GM23248 (cell line): ENCODE measurements at regions not wholly inside any gene's neighbourhood (a gene's known extent, or its start where the extent isn't known, plus 50 kb on each side); places are given as distances from the start of the nearest gene placed in this dataset.
A peak's percentile ranks its signal among the peaks of the same experiment; 100 is the strongest.

Experiments
- DNase-seq: peaks from one replicate; pipeline ENCODE4 v3.0.0-alpha.2; 2015
- H2AFZ ChIP-seq: fragments of 200-600 bp; sonication (generic); 2 replicates; pipeline ENCODE4 v1.6.1; 2016; ENCODE audit warnings: antibody characterized with exemption
- H3F3A ChIP-seq: fragments of 200-600 bp; sonication (generic); 2 replicates; pipeline ENCODE4 v1.6.1; 2016; ENCODE audit warnings: mild to moderate bottlenecking, antibody characterized with exemption, mixed run types; ENCODE audit not compliant: insufficient read depth
- H3K27ac ChIP-seq: fragments of 200-600 bp; sonication (generic); 2 replicates; pipeline ENCODE4 v1.5.1; 2016; ENCODE audit warnings: mild to moderate bottlenecking
- H3K27me3 ChIP-seq: fragments of 200-600 bp; sonication (generic); replicated peaks from 2 replicates; pipeline ENCODE4 v1.6.1; 2016; ENCODE audit warnings: mild to moderate bottlenecking; ENCODE audit not compliant: insufficient read depth
- H3K36me3 ChIP-seq: fragments of 200-600 bp; sonication (generic); 2 replicates; pipeline ENCODE4 v1.6.1; 2016; ENCODE audit warnings: low read depth, mild to moderate bottlenecking
- H3K4me1 ChIP-seq: fragments of 200-600 bp; sonication (generic); 2 replicates; pipeline ENCODE4 v1.6.1; 2016; ENCODE audit warnings: mild to moderate bottlenecking; ENCODE audit not compliant: insufficient read depth
- H3K4me2 ChIP-seq: fragments of 200-600 bp; sonication (generic); one replicate; pipeline ENCODE4 v1.6.1; 2016; ENCODE audit warnings: mild to moderate bottlenecking; ENCODE audit not compliant: unreplicated experiment
- H3K4me3 ChIP-seq: fragments of 200-600 bp; sonication (generic); 2 replicates; pipeline ENCODE4 v1.5.1; 2016; ENCODE audit warnings: mild to moderate bottlenecking
- H3K79me2 ChIP-seq: fragments of 200-600 bp; sonication (generic); 2 replicates; pipeline ENCODE4 v1.6.1; 2016; ENCODE audit warnings: mild to moderate bottlenecking; ENCODE audit not compliant: insufficient read depth
- H3K9ac ChIP-seq: fragments of 200-600 bp; sonication (generic); 2 replicates; pipeline ENCODE4 v1.6.1; 2016; ENCODE audit warnings: mild to moderate bottlenecking
- H3K9me2 ChIP-seq: fragments of 200-600 bp; sonication (generic); 2 replicates; pipeline ENCODE4 v1.6.1; 2016; ENCODE audit warnings: mixed run types, mild to moderate bottlenecking, moderate library complexity; ENCODE audit not compliant: insufficient read depth
- H3K9me3 ChIP-seq: fragments of 200-600 bp; sonication (generic); one replicate; pipeline ENCODE4 v1.6.1; 2017; ENCODE audit warnings: low read depth
- H4K20me1 ChIP-seq: fragments of 200-600 bp; sonication (generic); 2 replicates; pipeline ENCODE4 v1.6.0; 2016; ENCODE audit not compliant: insufficient read depth
- EZH2 ChIP-seq: fragments of 200-600 bp; sonication (generic); IDR thresholded peaks from 2 replicates; pipeline ENCODE4 v1.6.1; 2018; ENCODE audit warnings: antibody characterized with exemption, mild to moderate bottlenecking; ENCODE audit not compliant: insufficient read depth, poor library complexity, severe bottlenecking
- EZH2phosphoT487 ChIP-seq: fragments of 200-600 bp; sonication (generic); IDR thresholded peaks from 2 replicates; pipeline ENCODE4 v1.6.1; 2018; ENCODE audit warnings: antibody characterized with exemption, moderate library complexity, mild to moderate bottlenecking, low read depth; ENCODE audit not compliant: insufficient read depth
- WGBS, 2 experiments: methylation state at CpG; one replicate each; pipeline ENCODE4 v1.1.6; 2015 to 2017; ENCODE audit warnings: low lambda C conversion rate in 2 of 2, low coverage in 1 of 2; ENCODE audit errors: missing lambda C conversion rate in 2 of 2; 5-methylcytosine and 5-hydroxymethylcytosine counted together
- in situ Hi-C: fragments of 300-500 bp; cut with MboI; formaldehyde crosslinking; loops from 2 replicates; pipeline ENCODE4 v1.15.0; 2020

DNA sequence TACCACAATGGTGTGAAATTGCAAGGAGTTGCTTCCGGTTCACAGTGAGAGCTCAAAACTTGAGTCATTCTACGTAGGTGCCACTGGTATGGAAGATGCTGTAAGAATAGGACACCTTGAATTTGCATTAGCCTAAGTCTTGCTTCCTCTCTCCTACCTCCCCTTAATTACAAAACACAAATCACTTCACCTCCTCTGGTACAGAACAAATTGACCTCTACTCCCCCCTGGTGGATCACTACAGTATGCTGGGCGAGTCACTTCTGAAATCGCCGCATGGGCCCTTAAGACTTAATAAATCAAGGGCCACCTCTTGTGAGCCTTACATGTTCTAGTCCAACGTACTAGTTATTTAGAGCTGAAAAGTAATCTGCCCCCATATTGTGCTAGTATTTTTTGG is 145.3 kb upstream of the SMARCA2 start:
- no peak overlapping the region for H3K27ac ChIP-seq
- in situ Hi-C loops, result no loop called here
- H3K4me1 ChIP-seq, result no peaks in the 10 kb centered on the region
- H3K79me2 ChIP-seq, result no peaks in the 10 kb centered on the region
- WGBS, 2 experiments, result 57 to 65% methylated on average over 6 of the region's 6 CpGs
- H3K27me3 ChIP-seq, result 0 out of 2 replicates have a peak, but pooled peaks cover 2% of the 10 kb centered on the region
- no peaks in the 10 kb centered on the region for H3F3A ChIP-seq
- H3K9me2 ChIP-seq, result no peaks in the 10 kb centered on the region
- DNase-seq, result peak; percentile 18
- H2AFZ ChIP-seq, result no peak overlapping the region
- H3K4me3 ChIP-seq, result no peak overlapping the region
- no peak overlapping the region for H3K4me2 ChIP-seq
- TF ChIP-seq EZH2phosphoT487, result no peak
- TF ChIP-seq EZH2, result no peak
- no peaks in the 10 kb centered on the region for H3K36me3 ChIP-seq
- H3K9ac ChIP-seq, result no peak overlapping the region
- no peaks in the 10 kb centered on the region for H3K9me3 ChIP-seq
- H4K20me1 ChIP-seq, result no peaks in the 10 kb centered on the region

GRCh38 chr9:1870915-1871314 is 144.2 kb upstream of the SMARCA2 start:
- Histone ChIP-seq H4K20me1 (no peaks in the 10 kb centered on the region), H3F3A (no peaks in the 10 kb centered on the region), H3K27ac (no peak overlapping the region), H3K9ac (no peak overlapping the region), H3K4me2 (no peak overlapping the region), H3K27me3 (0 out of 2 replicates have a peak, but pooled peaks cover 2% of the 10 kb centered on the region), H3K79me2 (no peaks in the 10 kb centered on the region), H3K4me1 (no peaks in the 10 kb centered on the region), H2AFZ (no peak overlapping the region), H3K9me2 (no peaks in the 10 kb centered on the region), H3K4me3 (no peak overlapping the region), H3K36me3 (no peaks in the 10 kb centered on the region), H3K9me3 (no peaks in the 10 kb centered on the region)
- WGBS, 2 experiments, result 6 to 15% methylated on average over 2 of the region's 2 CpGs
- in situ Hi-C loops, result no loop called here
- DNase-seq, result no peak
- TF ChIP-seq EZH2 (no peak), EZH2phosphoT487 (no peak)

DNA sequence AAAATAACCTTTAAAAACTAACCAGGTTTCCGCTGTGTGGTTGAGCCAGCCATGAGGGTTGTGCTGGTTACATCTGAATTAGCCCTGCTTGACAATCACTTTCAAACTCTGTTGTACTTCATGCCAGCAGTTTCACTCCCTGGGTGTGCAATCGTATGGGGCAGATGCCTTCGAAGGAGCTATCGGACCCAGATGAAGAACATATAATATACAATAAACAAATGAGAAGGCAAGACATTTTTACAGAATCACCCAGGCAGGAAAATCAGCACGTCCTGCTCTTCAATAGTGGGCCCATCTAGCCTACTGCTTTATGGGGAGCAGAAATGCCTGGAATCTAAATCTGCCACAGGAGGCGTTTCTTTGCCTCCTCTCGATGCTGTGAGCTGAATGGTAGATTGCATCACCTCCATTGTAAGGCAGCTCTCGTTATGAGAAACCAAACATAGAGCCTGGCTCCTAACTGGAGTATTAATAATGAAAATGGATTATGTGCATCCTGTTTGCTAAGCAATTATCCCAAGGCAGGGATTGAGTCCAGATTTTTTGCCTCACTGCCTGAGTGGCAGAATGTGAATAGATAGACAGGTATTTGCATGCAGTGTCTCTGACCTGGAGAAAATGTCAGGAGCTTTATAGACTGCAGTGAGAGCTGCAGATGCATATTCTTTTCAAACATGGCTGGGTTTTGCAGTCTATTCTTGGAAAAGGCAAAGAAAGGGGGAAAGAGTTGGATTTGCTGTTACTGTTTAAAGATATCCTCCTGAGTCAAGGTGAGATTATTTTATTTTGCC is 143.3 kb upstream of the SMARCA2 start:
- Histone ChIP-seq H3K27ac (no peak overlapping the region), H3K9ac (no peak overlapping the region), H3F3A (no peaks in the 10 kb centered on the region), H3K79me2 (no peaks in the 10 kb centered on the region), H3K36me3 (no peaks in the 10 kb centered on the region), H3K27me3 (0 out of 2 replicates have a peak, but pooled peaks cover 2% of the 10 kb centered on the region), H3K9me2 (no peaks in the 10 kb centered on the region), H3K4me1 (no peaks in the 10 kb centered on the region), H3K9me3 (no peaks in the 10 kb centered on the region), H3K4me2 (no peak overlapping the region), H2AFZ (no peak overlapping the region), H3K4me3 (no peak overlapping the region), H4K20me1 (no peaks in the 10 kb centered on the region)
- WGBS, 2 experiments, result 30 to 36% methylated on average over 8 of the region's 8 CpGs
- in situ Hi-C loops, result no loop called here
- TF ChIP-seq EZH2 (no peak), EZH2phosphoT487 (no peak)
- DNase-seq, result peak; percentile 31

- H3K36me3 ChIP-seq, result no peaks in the 10 kb centered on the region
- no peak for DNase-seq
- H3K4me1 ChIP-seq, result no peaks in the 10 kb centered on the region
- H3K27me3 ChIP-seq, result 0 out of 2 replicates have a peak, but pooled peaks cover 2% of the 10 kb centered on the region
- no peak overlapping the region for H3K27ac ChIP-seq
- TF ChIP-seq EZH2 (no peak), EZH2phosphoT487 (no peak)
- H3K9me3 ChIP-seq, result no peaks in the 10 kb centered on the region
- no peaks in the 10 kb centered on the region for H3K9me2 ChIP-seq
- H4K20me1 ChIP-seq, result no peaks in the 10 kb centered on the region
- no peak overlapping the region for H3K4me2 ChIP-seq
- no peaks in the 10 kb centered on the region for H3K79me2 ChIP-seq
- H3K4me3 ChIP-seq, result no peak overlapping the region
- no peak overlapping the region for H3K9ac ChIP-seq
- 51 to 54% methylated on average over 8 of the region's 8 CpGs for WGBS, 2 experiments
- no peak overlapping the region for H2AFZ ChIP-seq
- in situ Hi-C loops, result loop anchor here (5.0 kb wide), 1 partner anchor 48 kb away; no protein-coding TSS in a partner anchor
- no peaks in the 10 kb centered on the region for H3F3A ChIP-seq
Measured at GRCh38 chr9:1875251-1875851, 139.8 kb upstream of the SMARCA2 start.
